Vagina (tissue), 2 donors: ENCODE measurements at regions not wholly inside any gene's neighbourhood (a gene's known extent, or its start where the extent isn't known, plus 50 kb on each side); places are given as distances from the start of the nearest gene placed in this dataset.

Experiments used
- DNase-seq, 2 donors: peaks; one replicate each; pipeline ENCODE4 v3.0.0-alpha.2; 2017; ENCODE audit errors: extremely low spot score in 2 of 2
- H3K27ac ChIP-seq: fragments of 200-600 bp; sonication (generic); one replicate; pipeline ENCODE4 v1.5.1; 2019
- H3K27me3 ChIP-seq: fragments of 200-600 bp; sonication (generic); one replicate; pipeline ENCODE4 v1.5.1; 2019
- H3K36me3 ChIP-seq, 2 donors: fragments of 200-600 bp; sonication (generic); one replicate each; pipeline ENCODE4 v1.5.1; 2017 to 2019
- H3K4me1 ChIP-seq: fragments of 200-600 bp; sonication (generic); one replicate; pipeline ENCODE4 v1.5.1; 2019
- H3K4me3 ChIP-seq, 2 donors: fragments of 200-600 bp; sonication (generic); 1 replicate in 1 of 2; 2 replicates in 1 of 2; pipeline ENCODE4 v1.5.1; 2016 to 2019
- H3K9me3 ChIP-seq: fragments of 200-600 bp; sonication (generic); one replicate; pipeline ENCODE4 v1.5.1; 2019
- POLR2A ChIP-seq, 2 donors: fragments of 450-650 bp; IDR thresholded peaks; one replicate each; pipeline ENCODE4 v1.6.1; 2017; ENCODE audit warnings: antibody characterized with exemption in 2 of 2, mild to moderate bottlenecking in 2 of 2, moderate library complexity in 2 of 2
- POLR2AphosphoS5 ChIP-seq, 2 donors: sonication (generic); formaldehyde crosslinking; IDR thresholded peaks; one replicate each; pipeline ENCODE4 v1.9.0; 2017; ENCODE audit warnings: antibody characterized with exemption in 2 of 2, mild to moderate bottlenecking in 2 of 2, low read depth in 1 of 2; ENCODE audit not compliant: insufficient read depth in 1 of 2
- intact Hi-C: fragments of 100-400 bp; cut with DNase I; formaldehyde crosslinking; loops from one replicate; pipeline ENCODE4 v1.15.1; 2023
- TF ChIP-seq, protein P1 (sequence below), 3 experiments: fragments of 450-650 bp in 2 of 3; fragments of 200-600 bp in 1 of 3; sonication (generic) in 1 of 3; IDR thresholded peaks; one replicate each; pipeline ENCODE4 v1.5.1; 2017 to 2019; ENCODE audit warnings: antibody characterized with exemption in 3 of 3, mild to moderate bottlenecking in 2 of 3, moderate library complexity in 2 of 3

- no peaks in the 10 kb centered on the region for H3K27me3 ChIP-seq
- intact Hi-C loops: no loop called here
- H3K27ac ChIP-seq: no peak overlapping the region
- H3K4me3 ChIP-seq: no peak overlapping the region
- H3K9me3 ChIP-seq: no peaks in the 10 kb centered on the region
- DNase-seq: no peak
- no peaks in the 10 kb centered on the region for H3K36me3 ChIP-seq
- H3K4me1 ChIP-seq: no peaks in the 10 kb centered on the region
- TF ChIP-seq POLR2A (IDR thresholded peaks at IDR 0.05): no peak
- TF ChIP-seq, protein P1, sequence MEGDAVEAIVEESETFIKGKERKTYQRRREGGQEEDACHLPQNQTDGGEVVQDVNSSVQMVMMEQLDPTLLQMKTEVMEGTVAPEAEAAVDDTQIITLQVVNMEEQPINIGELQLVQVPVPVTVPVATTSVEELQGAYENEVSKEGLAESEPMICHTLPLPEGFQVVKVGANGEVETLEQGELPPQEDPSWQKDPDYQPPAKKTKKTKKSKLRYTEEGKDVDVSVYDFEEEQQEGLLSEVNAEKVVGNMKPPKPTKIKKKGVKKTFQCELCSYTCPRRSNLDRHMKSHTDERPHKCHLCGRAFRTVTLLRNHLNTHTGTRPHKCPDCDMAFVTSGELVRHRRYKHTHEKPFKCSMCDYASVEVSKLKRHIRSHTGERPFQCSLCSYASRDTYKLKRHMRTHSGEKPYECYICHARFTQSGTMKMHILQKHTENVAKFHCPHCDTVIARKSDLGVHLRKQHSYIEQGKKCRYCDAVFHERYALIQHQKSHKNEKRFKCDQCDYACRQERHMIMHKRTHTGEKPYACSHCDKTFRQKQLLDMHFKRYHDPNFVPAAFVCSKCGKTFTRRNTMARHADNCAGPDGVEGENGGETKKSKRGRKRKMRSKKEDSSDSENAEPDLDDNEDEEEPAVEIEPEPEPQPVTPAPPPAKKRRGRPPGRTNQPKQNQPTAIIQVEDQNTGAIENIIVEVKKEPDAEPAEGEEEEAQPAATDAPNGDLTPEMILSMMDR (IDR thresholded peaks at IDR 0.05): no peak
- TF ChIP-seq POLR2AphosphoS5 (IDR thresholded peaks at IDR 0.05; ENCODE audit: insufficient read depth in 1 of 2, low read depth in 1 of 2): no peak
These were observed 136.4 kb upstream of the QRFPR start for GRCh38 chr4:121517241-121517640.

DNA sequence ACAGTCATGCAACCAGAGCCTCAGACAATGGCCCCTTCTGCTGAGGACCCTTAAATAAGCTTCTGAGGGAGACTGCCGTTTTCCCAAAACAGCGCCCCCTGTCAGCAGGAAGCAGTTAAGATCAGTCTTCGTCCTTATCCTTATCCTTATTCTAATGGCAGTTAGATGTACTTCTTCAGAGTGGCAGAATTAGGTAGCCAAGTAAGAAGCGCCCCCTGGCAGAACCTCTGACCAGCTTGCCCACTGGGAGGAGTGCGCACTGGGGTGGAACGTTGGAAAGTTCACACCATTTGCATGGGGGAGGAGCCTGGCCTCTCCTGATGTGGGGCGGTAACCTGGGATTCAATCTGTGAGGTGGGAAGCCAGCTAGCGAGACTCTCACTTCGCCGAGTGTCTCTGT lies 133.6 kb upstream of the QRFPR start:
- Histone ChIP-seq H3K27ac (no peak overlapping the region), H3K4me1 (no peaks in the 10 kb centered on the region), H3K9me3 (no peaks in the 10 kb centered on the region), H3K36me3 (no peaks in the 10 kb centered on the region), H3K4me3 (no peak overlapping the region), H3K27me3 (no peaks in the 10 kb centered on the region)
- TF ChIP-seq, protein P1 (IDR thresholded peaks at IDR 0.05): no peak
- TF ChIP-seq POLR2A (IDR thresholded peaks at IDR 0.05) (no peak), POLR2AphosphoS5 (IDR thresholded peaks at IDR 0.05; ENCODE audit: insufficient read depth in 1 of 2, low read depth in 1 of 2) (no peak)
- no peak for DNase-seq
- intact Hi-C loops: no loop called here

GRCh38 chr4:121510341-121510874 lies 129.6 kb upstream of the QRFPR start:
- Histone ChIP-seq H3K4me3 (no peak overlapping the region), H3K36me3 (no peaks in the 10 kb centered on the region), H3K27ac (no peak overlapping the region), H3K4me1 (no peaks in the 10 kb centered on the region), H3K9me3 (no peaks in the 10 kb centered on the region), H3K27me3 (no peaks in the 10 kb centered on the region)
- intact Hi-C loops: no loop called here
- TF ChIP-seq POLR2A (IDR thresholded peaks at IDR 0.05) (no peak), POLR2AphosphoS5 (IDR thresholded peaks at IDR 0.05; ENCODE audit: insufficient read depth in 1 of 2, low read depth in 1 of 2) (no peak)
- TF ChIP-seq, protein P1 (IDR thresholded peaks at IDR 0.05): no peak
- DNase-seq: no peak

DNA sequence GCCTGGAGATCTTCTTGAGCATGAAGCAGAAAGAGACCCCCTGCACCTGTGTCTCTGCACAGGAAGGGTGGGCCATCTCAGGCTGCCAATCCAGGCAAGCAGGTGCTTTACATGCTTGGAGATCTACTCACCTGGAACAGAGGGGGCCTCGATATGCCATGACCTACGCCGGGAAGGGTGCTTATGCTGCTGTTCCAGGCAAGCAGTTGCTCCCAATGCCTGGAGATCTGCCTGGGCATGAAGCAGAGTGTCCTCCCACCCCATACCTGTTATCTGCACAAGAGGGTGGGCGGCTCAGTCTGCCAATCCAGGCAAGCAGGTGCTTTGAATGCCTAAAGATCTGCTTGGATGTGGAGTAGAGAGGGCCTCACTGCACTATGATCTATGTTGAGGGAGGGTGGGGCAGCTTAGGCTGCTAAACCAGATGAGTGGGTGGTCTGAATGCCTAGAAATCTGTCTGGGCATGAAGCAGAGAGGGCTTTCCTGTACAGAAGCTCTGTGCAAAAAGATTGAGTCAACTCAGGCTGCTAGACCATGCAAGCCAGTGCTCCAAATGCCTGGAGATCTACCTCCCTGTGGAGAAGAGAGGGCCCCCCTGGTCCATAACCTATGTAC lies 104.5 kb upstream of the QRFPR start:
- Histone ChIP-seq H3K36me3 (no peaks in the 10 kb centered on the region), H3K27me3 (no peaks in the 10 kb centered on the region), H3K27ac (no peak overlapping the region), H3K4me1 (no peaks in the 10 kb centered on the region), H3K9me3 (no peaks in the 10 kb centered on the region), H3K4me3 (no peak overlapping the region)
- TF ChIP-seq POLR2A (IDR thresholded peaks at IDR 0.05): no peak
- TF ChIP-seq, protein P1 (IDR thresholded peaks at IDR 0.05): no peak
- DNase-seq: no peak
- intact Hi-C loops: no loop called here

GRCh38 chr4:121484633-121485032 lies 103.8 kb upstream of the QRFPR start:
- intact Hi-C loops: no loop called here
- H3K4me3 ChIP-seq: no peak overlapping the region
- no peak for DNase-seq
- no peaks in the 10 kb centered on the region for H3K27me3 ChIP-seq
- no peak for TF ChIP-seq POLR2AphosphoS5 (IDR thresholded peaks at IDR 0.05; ENCODE audit: insufficient read depth in 1 of 2, low read depth in 1 of 2)
- no peak for TF ChIP-seq POLR2A (IDR thresholded peaks at IDR 0.05)
- TF ChIP-seq, protein P1 (IDR thresholded peaks at IDR 0.05): peak in 1 of 3 experiments; percentile 27
- H3K36me3 ChIP-seq: no peaks in the 10 kb centered on the region
- H3K9me3 ChIP-seq: no peaks in the 10 kb centered on the region
- no peaks in the 10 kb centered on the region for H3K4me1 ChIP-seq
- H3K27ac ChIP-seq: no peak overlapping the region
